ENCODE measurements at regions not wholly inside any gene's neighbourhood (a gene's known extent, or its start where the extent isn't known, plus 50 kb on each side); places are given as distances from the start of the nearest gene placed in this dataset.
"Not testable (repeated sequence)": the region's sequence is repeated elsewhere in the genome, so short reads cannot be mapped to it uniquely, and the experiment has no call there.

- no peak for DNase-seq (ENCODE audit: low read depth)
Measured at GRCh38 chr1:230556453-230556852, 85.8 kb upstream of the COG2 start.

- DNase-seq (ENCODE audit: low read depth), result no peak
Measured at GRCh38 chr1:230555814-230556213, 86.5 kb upstream of the COG2 start.

- no peak for DNase-seq (ENCODE audit: low read depth)
Measured at GRCh38 chr1:230552880-230553279, 89.4 kb upstream of the COG2 start.

GRCh38 chr1:230550945-230551344, 91.3 kb upstream of the COG2 start:
- DNase-seq (ENCODE audit: low read depth), result not testable (repeated sequence)

GRCh38 chr1:230550428-230550827, 91.9 kb upstream of the COG2 start:
- DNase-seq (ENCODE audit: low read depth), result no peak

GRCh38 chr1:230549625-230550024, 92.7 kb upstream of the COG2 start:
- DNase-seq (ENCODE audit: low read depth), result no peak

- DNase-seq (ENCODE audit: low read depth), result no peak
Measured at GRCh38 chr1:230548997-230549396, 93.3 kb upstream of the COG2 start.

GRCh38 chr1:230548357-230548756, 93.9 kb upstream of the COG2 start:
- DNase-seq (ENCODE audit: low read depth), result no peak

- DNase-seq (ENCODE audit: low read depth), result no peak
Measured at GRCh38 chr1:230545181-230545580, 97.1 kb upstream of the COG2 start.

GRCh38 chr1:230544758-230545157, 97.5 kb upstream of the COG2 start:
- no peak for DNase-seq (ENCODE audit: low read depth)

GRCh38 chr1:230543085-230543484, 99.2 kb upstream of the COG2 start:
- no peak for DNase-seq (ENCODE audit: low read depth)

GRCh38 chr1:230542681-230543080, 99.6 kb upstream of the COG2 start:
- no peak for DNase-seq (ENCODE audit: low read depth)

GRCh38 chr1:230542054-230542453, 100.2 kb upstream of the COG2 start:
- DNase-seq (ENCODE audit: low read depth), result peak; percentile 18

- DNase-seq (ENCODE audit: low read depth), result no peak
Measured at GRCh38 chr1:230541306-230541705, 101.0 kb upstream of the COG2 start.

GRCh38 chr1:230540421-230541155, 101.7 kb upstream of the COG2 start:
- no peak for DNase-seq (ENCODE audit: low read depth)

- DNase-seq (ENCODE audit: low read depth), result no peak
Measured at GRCh38 chr1:230537456-230537855, 104.8 kb upstream of the COG2 start.

- no peak for DNase-seq (ENCODE audit: low read depth)
Measured at GRCh38 chr1:230536641-230537155, 105.6 kb upstream of the COG2 start.

- DNase-seq (ENCODE audit: low read depth), result no peak
Measured at GRCh38 chr1:230534224-230534623, 108.1 kb upstream of the COG2 start.

- no peak for DNase-seq (ENCODE audit: low read depth)
Measured at GRCh38 chr1:230531103-230531502, 105.0 kb upstream of the PGBD5 start.

GRCh38 chr1:230519246-230519645, 93.1 kb upstream of the PGBD5 start:
- DNase-seq (ENCODE audit: low read depth), result no peak

- DNase-seq (ENCODE audit: low read depth), result no peak
Measured at GRCh38 chr1:230518511-230518910, 92.4 kb upstream of the PGBD5 start.

GRCh38 chr1:230517786-230518185, 91.7 kb upstream of the PGBD5 start:
- no peak for DNase-seq (ENCODE audit: low read depth)

- no peak for DNase-seq (ENCODE audit: low read depth)
Measured at GRCh38 chr1:230517326-230517725, 91.2 kb upstream of the PGBD5 start.

- DNase-seq (ENCODE audit: low read depth), result no peak
Measured at GRCh38 chr1:230516889-230517288, 90.8 kb upstream of the PGBD5 start.
